ENCODE measurements at regions not wholly inside any gene's neighbourhood (a gene's known extent, or its start where the extent isn't known, plus 50 kb on each side); places are given as distances from the start of the nearest gene placed in this dataset.
A peak's percentile ranks its signal among the peaks of the same experiment; 100 is the strongest.

GRCh38 chr6:159616456-159616855 lies 76.6 kb downstream of the SOD2 start:
- TF ChIP-seq, protein P1, sequence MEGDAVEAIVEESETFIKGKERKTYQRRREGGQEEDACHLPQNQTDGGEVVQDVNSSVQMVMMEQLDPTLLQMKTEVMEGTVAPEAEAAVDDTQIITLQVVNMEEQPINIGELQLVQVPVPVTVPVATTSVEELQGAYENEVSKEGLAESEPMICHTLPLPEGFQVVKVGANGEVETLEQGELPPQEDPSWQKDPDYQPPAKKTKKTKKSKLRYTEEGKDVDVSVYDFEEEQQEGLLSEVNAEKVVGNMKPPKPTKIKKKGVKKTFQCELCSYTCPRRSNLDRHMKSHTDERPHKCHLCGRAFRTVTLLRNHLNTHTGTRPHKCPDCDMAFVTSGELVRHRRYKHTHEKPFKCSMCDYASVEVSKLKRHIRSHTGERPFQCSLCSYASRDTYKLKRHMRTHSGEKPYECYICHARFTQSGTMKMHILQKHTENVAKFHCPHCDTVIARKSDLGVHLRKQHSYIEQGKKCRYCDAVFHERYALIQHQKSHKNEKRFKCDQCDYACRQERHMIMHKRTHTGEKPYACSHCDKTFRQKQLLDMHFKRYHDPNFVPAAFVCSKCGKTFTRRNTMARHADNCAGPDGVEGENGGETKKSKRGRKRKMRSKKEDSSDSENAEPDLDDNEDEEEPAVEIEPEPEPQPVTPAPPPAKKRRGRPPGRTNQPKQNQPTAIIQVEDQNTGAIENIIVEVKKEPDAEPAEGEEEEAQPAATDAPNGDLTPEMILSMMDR (IDR thresholded peaks at IDR 0.05; ENCODE audit: insufficient read depth, low read length, poor library complexity, severe bottlenecking) = no peak
- DNase-seq (ENCODE audit: low read depth) = no peak
- no peak overlapping the region for H3K4me3 ChIP-seq (ENCODE audit: low read depth, low read length)
- H3K36me3 ChIP-seq (ENCODE audit: control insufficient read depth, insufficient read depth, low read length) = no peaks in the 10 kb centered on the region
- H3K27me3 ChIP-seq (ENCODE audit: control insufficient read depth, insufficient read depth, low read length) = no peaks in the 10 kb centered on the region

DNA sequence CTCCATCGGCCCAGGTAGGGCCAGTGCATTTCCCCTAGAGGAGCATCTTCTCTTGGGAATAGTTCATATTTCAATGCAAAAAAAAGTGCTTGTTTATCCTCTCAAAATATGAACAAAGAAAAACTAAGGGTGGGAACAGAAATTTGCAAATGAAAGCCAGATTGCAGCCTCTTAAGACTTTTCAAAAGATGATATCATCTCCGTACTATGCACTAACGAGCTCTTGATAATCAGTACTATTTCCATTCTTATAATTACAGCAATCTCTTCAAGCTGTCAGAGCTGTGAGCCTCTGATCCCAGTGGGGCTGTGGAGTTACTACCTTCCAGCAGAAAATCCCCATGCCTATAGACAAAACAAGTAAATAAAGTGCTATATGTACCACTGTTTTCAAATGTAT lies 77.1 kb downstream of the SOD2 start:
- H3K4me3 ChIP-seq (ENCODE audit: low read depth, low read length) = no peak overlapping the region
- no peaks in the 10 kb centered on the region for H3K27me3 ChIP-seq (ENCODE audit: control insufficient read depth, insufficient read depth, low read length)
- TF ChIP-seq, protein P1 (IDR thresholded peaks at IDR 0.05; ENCODE audit: insufficient read depth, low read length, poor library complexity, severe bottlenecking) = no peak
- no peak for DNase-seq (ENCODE audit: low read depth)
- no peaks in the 10 kb centered on the region for H3K36me3 ChIP-seq (ENCODE audit: control insufficient read depth, insufficient read depth, low read length)

DNA sequence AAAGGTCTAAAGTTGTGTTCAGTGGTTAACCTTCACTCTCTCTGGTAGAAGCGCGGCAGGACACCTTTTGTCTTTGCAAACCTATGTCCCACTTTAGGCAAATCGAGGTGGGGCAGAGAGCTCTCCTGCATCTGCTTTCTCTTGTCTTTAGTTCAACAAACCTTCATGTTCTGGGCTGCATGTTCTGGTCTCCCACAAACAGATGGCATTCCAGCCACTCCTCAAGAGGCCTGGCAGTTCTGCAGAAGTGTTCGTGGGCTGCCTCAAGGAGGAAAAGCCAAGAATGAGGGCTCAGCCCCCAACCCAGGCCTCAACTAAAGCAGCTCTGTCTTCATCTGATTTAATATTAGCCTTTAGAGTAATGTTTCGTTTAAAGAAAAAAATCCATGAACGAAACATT lies 82.2 kb downstream of the SOD2 start:
- DNase-seq (ENCODE audit: low read depth) = no peak
- TF ChIP-seq, protein P1 (IDR thresholded peaks at IDR 0.05; ENCODE audit: insufficient read depth, low read length, poor library complexity, severe bottlenecking) = no peak
- Histone ChIP-seq H3K36me3 (ENCODE audit: control insufficient read depth, insufficient read depth, low read length) (no peaks in the 10 kb centered on the region), H3K4me3 (ENCODE audit: low read depth, low read length) (no peak overlapping the region), H3K27me3 (ENCODE audit: control insufficient read depth, insufficient read depth, low read length) (no peaks in the 10 kb centered on the region)

DNA sequence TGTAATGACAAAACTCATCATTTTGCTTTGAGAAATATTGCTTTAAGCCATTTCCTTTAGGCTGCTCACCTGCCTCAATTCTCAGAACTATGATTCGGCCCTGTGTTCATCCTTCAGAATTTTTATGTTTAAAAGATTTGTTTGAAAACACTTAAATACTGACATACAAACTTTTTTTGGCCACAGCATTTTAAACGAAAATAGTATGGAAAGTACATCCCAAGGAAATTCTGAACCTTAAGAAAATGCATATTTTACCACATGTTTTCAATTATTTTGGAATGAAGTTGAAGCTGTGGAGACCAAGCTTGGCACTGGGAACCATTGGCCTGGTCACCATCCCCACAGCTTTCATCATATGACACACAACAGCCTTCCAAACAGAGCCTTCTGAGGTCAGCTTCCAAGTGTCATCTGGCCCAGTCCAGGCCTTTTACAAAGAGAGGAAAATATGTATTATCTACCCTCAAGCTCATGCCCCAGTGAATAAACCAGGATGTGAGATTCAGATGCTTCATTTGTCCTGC lies 83.3 kb downstream of the SOD2 start:
- no peaks in the 10 kb centered on the region for H3K36me3 ChIP-seq (ENCODE audit: control insufficient read depth, insufficient read depth, low read length)
- H3K4me3 ChIP-seq (ENCODE audit: low read depth, low read length) = no peak overlapping the region
- no peaks in the 10 kb centered on the region for H3K27me3 ChIP-seq (ENCODE audit: control insufficient read depth, insufficient read depth, low read length)
- DNase-seq (ENCODE audit: low read depth) = no peak
- TF ChIP-seq, protein P1 (IDR thresholded peaks at IDR 0.05; ENCODE audit: insufficient read depth, low read length, poor library complexity, severe bottlenecking) = no peak

GRCh38 chr6:159608961-159609651 lies 83.9 kb downstream of the SOD2 start:
- TF ChIP-seq, protein P1 (IDR thresholded peaks at IDR 0.05; ENCODE audit: insufficient read depth, low read length, poor library complexity, severe bottlenecking) = peak; percentile 67
- no peak for DNase-seq (ENCODE audit: low read depth)
- no peaks in the 10 kb centered on the region for H3K36me3 ChIP-seq (ENCODE audit: control insufficient read depth, insufficient read depth, low read length)
- no peak overlapping the region for H3K4me3 ChIP-seq (ENCODE audit: low read depth, low read length)
- H3K27me3 ChIP-seq (ENCODE audit: control insufficient read depth, insufficient read depth, low read length) = no peaks in the 10 kb centered on the region

DNA sequence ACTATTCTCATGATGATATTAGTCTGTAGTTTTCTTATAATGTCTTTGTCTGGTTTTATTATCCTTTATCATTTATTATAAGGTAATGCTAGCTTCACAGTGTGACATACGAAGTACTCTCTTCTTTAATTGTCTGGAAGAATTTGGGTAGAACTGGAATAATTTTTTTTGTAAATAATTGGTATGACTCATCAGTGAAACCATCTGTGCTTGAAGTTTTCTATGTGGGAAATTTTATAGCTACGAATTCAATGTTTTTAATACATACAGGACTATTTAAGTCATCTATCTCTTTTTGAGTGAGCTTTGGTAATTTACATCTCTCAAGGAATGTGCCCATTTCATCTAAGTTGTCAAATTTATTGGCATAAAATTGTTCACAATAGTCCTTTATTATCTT lies 86.3 kb downstream of the SOD2 start:
- H3K4me3 ChIP-seq (ENCODE audit: low read depth, low read length) = no peak overlapping the region
- H3K36me3 ChIP-seq (ENCODE audit: control insufficient read depth, insufficient read depth, low read length) = no peaks in the 10 kb centered on the region
- H3K27me3 ChIP-seq (ENCODE audit: control insufficient read depth, insufficient read depth, low read length) = no peaks in the 10 kb centered on the region
- no peak for DNase-seq (ENCODE audit: low read depth)
- TF ChIP-seq, protein P1 (IDR thresholded peaks at IDR 0.05; ENCODE audit: insufficient read depth, low read length, poor library complexity, severe bottlenecking) = no peak

Data from kidney epithelial cell (primary cell).